Right hindlimb (tissue), 1 donor: ENCODE measurements at regions not wholly inside any gene's neighbourhood (a gene's known extent, or its start where the extent isn't known, plus 50 kb on each side); places are given as distances from the start of the nearest gene placed in this dataset.

Source experiments
- DNase-seq: peaks from one replicate; pipeline ENCODE4 v3.0.0-alpha.2; 2018

GRCh38 chr6:119627908-119628669, 278.5 kb upstream of the MAN1A1 start:
- no peak for DNase-seq

GRCh38 chr6:119626884-119627619, 277.5 kb upstream of the MAN1A1 start:
- DNase-seq = no peak

- no peak for DNase-seq
Observed at GRCh38 chr6:119620846-119621555, 271.4 kb upstream of the MAN1A1 start.

GRCh38 chr6:119614138-119614537, 264.6 kb upstream of the MAN1A1 start:
- no peak for DNase-seq

GRCh38 chr6:119612911-119613381, 263.4 kb upstream of the MAN1A1 start:
- DNase-seq = no peak

GRCh38 chr6:119612176-119612891, 262.8 kb upstream of the MAN1A1 start:
- no peak for DNase-seq

GRCh38 chr6:119610754-119611153, 261.2 kb upstream of the MAN1A1 start:
- DNase-seq = no peak

GRCh38 chr6:119610265-119610664, 260.7 kb upstream of the MAN1A1 start:
- no peak for DNase-seq

GRCh38 chr6:119609865-119610264, 260.3 kb upstream of the MAN1A1 start:
- DNase-seq = no peak

- DNase-seq = no peak
Observed at GRCh38 chr6:119608994-119609393, 259.4 kb upstream of the MAN1A1 start.

GRCh38 chr6:119604124-119604523, 254.6 kb upstream of the MAN1A1 start:
- no peak for DNase-seq

- DNase-seq = no peak
Observed at GRCh38 chr6:119603501-119603900, 253.9 kb upstream of the MAN1A1 start.

GRCh38 chr6:119602215-119603178, 252.9 kb upstream of the MAN1A1 start:
- DNase-seq = no peak

GRCh38 chr6:119598883-119599282, 249.3 kb upstream of the MAN1A1 start:
- DNase-seq = no peak

- DNase-seq = no peak
Observed at GRCh38 chr6:119594907-119595306, 245.3 kb upstream of the MAN1A1 start.

GRCh38 chr6:119591235-119591634, 241.7 kb upstream of the MAN1A1 start:
- no peak for DNase-seq

GRCh38 chr6:119590066-119590465, 240.5 kb upstream of the MAN1A1 start:
- DNase-seq = no peak

- DNase-seq = no peak
Observed at GRCh38 chr6:119587537-119587936, 238.0 kb upstream of the MAN1A1 start.

- DNase-seq = no peak
Observed at GRCh38 chr6:119586250-119586882, 236.8 kb upstream of the MAN1A1 start.

- no peak for DNase-seq
Observed at GRCh38 chr6:119584088-119584487, 234.5 kb upstream of the MAN1A1 start.

GRCh38 chr6:119581220-119581619, 231.7 kb upstream of the MAN1A1 start:
- DNase-seq = no peak
